Activated T-cell treated with anti-CD3 and anti-CD28 coated beads, Interleukin-2, amount 50 U/mL, for 4 hours (primary cell): ENCODE measurements at regions not wholly inside any gene's neighbourhood (a gene's known extent, or its start where the extent isn't known, plus 50 kb on each side); places are given as distances from the start of the nearest gene placed in this dataset.

Experiments
- ATAC-seq, 2 donors: fragments of 200-7000 bp; cut with Tn5 transposase; one replicate each; pipeline ENCODE4 v1.10.0; 2021
- DNase-seq: peaks from one replicate; pipeline ENCODE4 v3.0.0-alpha.2; 2020
- H3K27me3 Mint-ChIP-seq: one replicate; pipeline ENCODE4 v1.8.0; 2021; ENCODE audit warnings: low read depth, mixed read lengths
- H3K36me3 Mint-ChIP-seq: one replicate; pipeline ENCODE4 v1.8.0; 2022; ENCODE audit warnings: mixed read lengths; ENCODE audit not compliant: insufficient read depth
- H3K4me1 Mint-ChIP-seq: one replicate; pipeline ENCODE4 v1.8.0; 2021; ENCODE audit warnings: low read depth, mixed read lengths
- H3K4me3 Mint-ChIP-seq: one replicate; pipeline ENCODE4 v1.8.0; 2021; ENCODE audit warnings: mild to moderate bottlenecking, moderate library complexity, mixed read lengths
- H3K9me3 Mint-ChIP-seq: one replicate; pipeline ENCODE4 v1.8.0; 2021; ENCODE audit warnings: mixed read lengths

DNA sequence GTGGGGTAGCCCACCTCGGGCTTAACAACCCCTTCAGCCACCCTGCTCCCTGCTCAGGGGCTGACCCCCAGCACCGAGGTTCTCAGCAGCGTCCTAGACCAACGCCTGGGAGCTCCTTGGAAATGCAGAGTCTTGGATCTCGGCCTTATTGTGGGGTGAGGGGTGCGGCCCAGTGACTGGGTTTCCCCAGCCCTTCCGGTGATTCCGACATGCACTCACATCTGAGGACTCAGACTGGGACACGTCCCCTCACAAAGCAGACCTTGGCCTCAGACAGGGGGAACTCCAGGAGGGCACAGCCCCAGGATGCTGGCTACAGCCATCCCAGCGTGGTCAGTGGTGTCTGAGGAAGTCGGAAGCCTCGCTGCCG lies 117.7 kb downstream of the RFLNA start:
- DNase-seq (no peak), ATAC-seq (no peak)
- Mint-ChIP-seq H3K4me3 (no peak overlapping the region), H3K36me3 (peaks cover 16% of the 10 kb centered on the region), H3K27me3 (no peaks in the 10 kb centered on the region), H3K9me3 (no peaks in the 10 kb centered on the region), H3K4me1 (no peaks in the 10 kb centered on the region)

DNA sequence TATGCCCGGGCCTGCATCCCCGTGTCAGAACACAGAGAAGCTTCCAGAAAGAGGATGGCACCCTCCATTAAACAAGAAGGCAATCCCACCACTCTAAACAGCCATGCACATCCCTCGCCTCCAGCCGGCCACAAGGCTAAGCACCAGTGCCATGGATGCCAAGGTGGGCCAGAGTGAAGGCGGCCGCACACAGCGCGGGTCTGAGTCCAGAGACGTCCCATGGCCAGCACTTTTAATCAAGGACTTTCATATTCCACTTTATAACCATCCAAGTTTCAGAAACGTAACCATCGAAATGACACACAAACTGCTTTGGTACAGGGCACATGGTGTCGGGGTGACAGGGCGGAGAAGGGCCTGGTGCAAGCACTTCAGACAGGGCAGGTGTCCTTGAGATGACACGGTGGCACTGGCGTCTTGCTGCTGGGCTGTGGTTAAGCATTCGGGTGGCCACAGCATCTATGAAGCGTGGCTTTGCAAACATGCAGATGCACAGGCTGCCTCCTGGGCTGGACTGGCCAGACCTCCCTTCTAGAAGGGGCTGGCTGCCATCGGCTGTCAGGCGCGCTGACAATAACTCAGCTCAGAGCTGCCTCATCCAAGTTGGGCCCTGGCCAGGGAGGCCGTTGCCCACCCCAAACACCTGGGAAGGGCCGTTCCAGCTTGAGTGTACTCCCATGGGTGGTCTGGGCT lies 117.2 kb downstream of the RFLNA start:
- H3K4me1 Mint-ChIP-seq = no peaks in the 10 kb centered on the region
- no peak overlapping the region for H3K4me3 Mint-ChIP-seq
- no peak for ATAC-seq
- DNase-seq = no peak
- H3K27me3 Mint-ChIP-seq = no peaks in the 10 kb centered on the region
- H3K36me3 Mint-ChIP-seq = peaks cover 11% of the 10 kb centered on the region
- H3K9me3 Mint-ChIP-seq = no peaks in the 10 kb centered on the region

- no peak overlapping the region for H3K4me3 Mint-ChIP-seq
- ATAC-seq (no peak), DNase-seq (no peak)
- H3K36me3 Mint-ChIP-seq = peaks cover 13% of the 10 kb centered on the region
- no peaks in the 10 kb centered on the region for H3K27me3 Mint-ChIP-seq
- H3K4me1 Mint-ChIP-seq = no peaks in the 10 kb centered on the region
- H3K9me3 Mint-ChIP-seq = no peaks in the 10 kb centered on the region
Measured at GRCh38 chr12:124411281-124411878, 116.5 kb downstream of the RFLNA start.

GRCh38 chr12:124410354-124411175 lies 115.7 kb downstream of the RFLNA start:
- no peak for DNase-seq
- Mint-ChIP-seq H3K9me3 (no peaks in the 10 kb centered on the region), H3K4me3 (no peak overlapping the region), H3K36me3 (peaks cover 8% of the 10 kb centered on the region), H3K27me3 (no peaks in the 10 kb centered on the region), H3K4me1 (no peaks in the 10 kb centered on the region)
- no peak for ATAC-seq

DNA sequence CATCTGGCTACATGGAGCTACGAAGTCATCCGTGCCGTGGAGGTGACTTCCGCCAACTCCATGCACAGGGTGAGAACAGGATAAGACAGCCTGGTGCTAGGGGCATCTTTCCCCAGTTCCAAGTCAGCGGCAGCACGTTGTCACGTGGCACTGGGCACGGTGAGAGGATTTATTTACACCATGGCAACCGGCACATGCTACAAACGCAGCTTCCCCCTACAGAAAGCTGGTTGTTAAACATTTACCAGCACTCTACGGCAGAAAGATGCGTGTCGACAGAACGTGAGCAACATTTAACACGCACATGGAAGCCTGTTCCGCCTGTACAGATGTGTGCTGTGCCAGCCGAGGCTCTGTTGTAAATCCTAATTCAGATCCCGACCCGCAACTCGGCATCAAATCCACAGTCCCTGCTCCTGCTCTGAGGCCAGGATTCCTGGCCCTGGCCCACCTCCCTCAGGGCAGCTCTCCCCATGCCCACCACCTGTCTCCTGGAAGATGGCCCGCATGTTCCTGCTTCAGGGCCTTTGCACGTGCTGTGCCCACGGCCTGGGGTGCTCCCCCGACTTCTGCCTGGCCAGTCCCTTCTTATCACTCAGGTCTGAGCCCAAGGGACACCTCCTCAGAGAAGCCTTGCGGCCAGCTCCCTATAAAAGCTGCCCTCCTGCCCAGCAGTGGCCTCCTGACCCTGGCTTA lies 114.1 kb downstream of the RFLNA start:
- Mint-ChIP-seq H3K36me3 (peaks cover 7% of the 10 kb centered on the region), H3K4me3 (no peak overlapping the region)
- no peak for ATAC-seq

GRCh38 chr12:124407074-124407473 lies 112.2 kb downstream of the RFLNA start:
- H3K9me3 Mint-ChIP-seq = no peaks in the 10 kb centered on the region
- ATAC-seq (no peak), DNase-seq (no peak)
- no peak overlapping the region for H3K4me3 Mint-ChIP-seq
- H3K36me3 Mint-ChIP-seq = peaks cover 9% of the 10 kb centered on the region
- no peaks in the 10 kb centered on the region for H3K4me1 Mint-ChIP-seq
- no peaks in the 10 kb centered on the region for H3K27me3 Mint-ChIP-seq

More for the DNA sequence above, 114.1 kb downstream of the RFLNA start:
- Mint-ChIP-seq H3K9me3 (no peaks in the 10 kb centered on the region), H3K27me3 (no peaks in the 10 kb centered on the region), H3K4me1 (no peaks in the 10 kb centered on the region)
- no peak for DNase-seq

DNA sequence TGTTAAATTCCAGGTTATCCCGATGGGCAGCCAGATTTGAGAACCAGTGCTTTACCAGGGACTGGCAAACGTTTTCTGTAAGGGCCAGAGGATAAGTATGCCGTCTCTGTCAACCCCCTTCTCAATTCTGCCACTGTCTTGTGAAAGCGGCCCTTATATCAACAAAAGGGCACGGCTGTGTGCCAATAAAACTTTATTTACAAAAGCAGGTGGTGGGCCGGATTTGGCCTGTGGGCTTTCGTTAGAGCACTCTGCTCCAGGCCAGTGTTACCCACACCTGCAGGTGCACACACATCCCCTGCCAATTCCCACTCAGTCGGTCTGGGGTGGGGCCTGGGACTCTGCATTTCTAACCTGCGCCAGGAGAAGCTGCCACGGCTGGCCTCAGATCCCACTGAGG lies 111.2 kb downstream of the RFLNA start:
- ATAC-seq = no peak
- no peaks in the 10 kb centered on the region for H3K4me1 Mint-ChIP-seq

DNA sequence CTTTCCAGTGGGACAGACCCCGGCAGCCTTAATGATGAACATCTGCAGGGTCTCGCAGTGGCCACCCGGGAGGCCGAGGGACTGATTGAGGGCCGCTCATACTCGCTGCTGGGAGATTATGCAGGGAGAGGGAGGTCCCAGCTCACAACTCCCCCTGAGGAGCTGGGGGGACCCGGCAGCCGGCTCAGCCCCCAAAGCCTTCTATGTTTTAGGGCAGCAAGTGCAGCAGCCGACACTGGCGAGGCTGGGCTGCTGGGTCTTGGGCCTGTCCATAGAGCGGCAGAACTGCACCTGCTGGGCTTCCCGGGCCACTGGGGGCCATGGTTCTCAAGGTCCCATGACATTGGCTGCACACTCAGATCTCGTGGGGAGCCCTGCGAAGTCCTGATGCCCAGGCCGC lies 110.7 kb downstream of the RFLNA start:
- peaks cover 12% of the 10 kb centered on the region for H3K36me3 Mint-ChIP-seq
- no peaks in the 10 kb centered on the region for H3K4me1 Mint-ChIP-seq
- H3K27me3 Mint-ChIP-seq = no peaks in the 10 kb centered on the region
- no peak for ATAC-seq
- no peaks in the 10 kb centered on the region for H3K9me3 Mint-ChIP-seq
- no peak for DNase-seq
- no peak overlapping the region for H3K4me3 Mint-ChIP-seq

More for the DNA sequence above, 111.2 kb downstream of the RFLNA start:
- DNase-seq = no peak
- Mint-ChIP-seq H3K9me3 (no peaks in the 10 kb centered on the region), H3K27me3 (no peaks in the 10 kb centered on the region), H3K4me3 (no peak overlapping the region), H3K36me3 (peaks cover 14% of the 10 kb centered on the region)

- no peak for ATAC-seq
- Mint-ChIP-seq H3K36me3 (peaks cover 14% of the 10 kb centered on the region), H3K9me3 (no peaks in the 10 kb centered on the region)
Measured at GRCh38 chr12:124405151-124405550, 110.3 kb downstream of the RFLNA start.

GRCh38 chr12:124404162-124404784 lies 109.4 kb downstream of the RFLNA start:
- no peaks in the 10 kb centered on the region for H3K9me3 Mint-ChIP-seq
- no peak overlapping the region for H3K4me3 Mint-ChIP-seq
- no peak for ATAC-seq

More at GRCh38 chr12:124405151-124405550, 110.3 kb downstream of the RFLNA start:
- Mint-ChIP-seq H3K27me3 (no peaks in the 10 kb centered on the region), H3K4me3 (no peak overlapping the region), H3K4me1 (no peaks in the 10 kb centered on the region)
- DNase-seq = no peak

GRCh38 chr12:124403273-124403672 lies 108.4 kb downstream of the RFLNA start:
- H3K36me3 Mint-ChIP-seq = peaks cover 15% of the 10 kb centered on the region
- H3K27me3 Mint-ChIP-seq = no peaks in the 10 kb centered on the region

More at GRCh38 chr12:124404162-124404784, 109.4 kb downstream of the RFLNA start:
- no peak for DNase-seq
- H3K27me3 Mint-ChIP-seq = no peaks in the 10 kb centered on the region
- no peaks in the 10 kb centered on the region for H3K4me1 Mint-ChIP-seq
- peaks cover 15% of the 10 kb centered on the region for H3K36me3 Mint-ChIP-seq

GRCh38 chr12:124402248-124403066 lies 107.6 kb downstream of the RFLNA start:
- no peaks in the 10 kb centered on the region for H3K27me3 Mint-ChIP-seq
- peaks cover 15% of the 10 kb centered on the region for H3K36me3 Mint-ChIP-seq
- DNase-seq (no peak), ATAC-seq (no peak)
- no peaks in the 10 kb centered on the region for H3K9me3 Mint-ChIP-seq
- H3K4me1 Mint-ChIP-seq = no peaks in the 10 kb centered on the region
- H3K4me3 Mint-ChIP-seq = no peak overlapping the region

More at GRCh38 chr12:124403273-124403672, 108.4 kb downstream of the RFLNA start:
- no peak for ATAC-seq
- no peak for DNase-seq
- no peaks in the 10 kb centered on the region for H3K9me3 Mint-ChIP-seq
- H3K4me3 Mint-ChIP-seq = no peak overlapping the region
- no peaks in the 10 kb centered on the region for H3K4me1 Mint-ChIP-seq

GRCh38 chr12:124401704-124402221 lies 106.9 kb downstream of the RFLNA start:
- Mint-ChIP-seq H3K4me1 (no peaks in the 10 kb centered on the region), H3K9me3 (no peaks in the 10 kb centered on the region), H3K36me3 (peaks cover 13% of the 10 kb centered on the region), H3K4me3 (no peak overlapping the region), H3K27me3 (no peaks in the 10 kb centered on the region)
- no peak for DNase-seq
- no peak for ATAC-seq
